GM12878 (cell line): ENCODE measurements at regions not wholly inside any gene's neighbourhood (a gene's known extent, or its start where the extent isn't known, plus 50 kb on each side); places are given as distances from the start of the nearest gene placed in this dataset.

Source experiments
- ATAC-seq: fragments of 200-7000 bp; cut with Tn5 transposase; 3 replicates; pipeline ENCODE4 v1.9.1; 2020; ENCODE audit warnings: mild to moderate bottlenecking, moderate library complexity
- BruUV-seq: library from RNA; stranded (reverse); fragments of 400-500 nt; replicated peaks from 2 replicates; lab custom pipeline; 2021; lab: Mats Ljungman, UMichigan
- CTCF ChIA-PET: fragments of 300-600 bp; sonication (Branson Sonifier 250); formaldehyde crosslinking; extraction: SDS; loops from one replicate; lab custom pipeline; 2021; ENCODE audit warnings: inconsistent platforms; lab: Yijun Ruan, JAX
- POLR2A ChIA-PET: fragments of 350-600 bp; formaldehyde crosslinking; extraction: SDS; loops from one replicate; lab custom pipeline; 2021; ENCODE audit warnings: inconsistent platforms; lab: Charles Lee
- RAD21 ChIA-PET: fragments of 300-600 bp; sonication (Branson Sonifier 250); formaldehyde crosslinking; loops from one replicate; lab custom pipeline; 2023; ENCODE audit warnings: antibody characterized with exemption; ENCODE audit not compliant: unreplicated experiment; lab: Charles Lee
- SMC1A ChIA-PET: fragments of 300-600 bp; sonication (Branson Sonifier 250); formaldehyde crosslinking; loops from one replicate; lab custom pipeline; 2023; ENCODE audit not compliant: unreplicated experiment, uncharacterized antibody; lab: Charles Lee
- DNase-seq: peaks from one replicate; pipeline ENCODE4 v3.0.0-alpha.2; 2011; ENCODE audit warnings: low read depth, low spot score
- FAIRE-seq: peaks from 3 replicates; lab custom pipeline; 2011; peaks lifted over from hg19 to GRCh38; lab: Jason Lieb, UNC
- H2AFZ ChIP-seq: 2 replicates; pipeline ENCODE4 v1.6.0; 2011; ENCODE audit warnings: low read depth, low read length, control low read depth; ENCODE audit not compliant: control insufficient read depth
- H3K27ac ChIP-seq: 2 replicates; pipeline ENCODE4 v1.5.1; 2011; ENCODE audit warnings: control low read depth; ENCODE audit not compliant: control insufficient read depth, insufficient read depth
- H3K27me3 ChIP-seq, 2 experiments: replicated peaks in 1 of 2; 2 replicates each; pipeline versions ENCODE4 v1.6.0 to v1.6.1; 2011; ENCODE audit warnings: low read length in 1 of 2; ENCODE audit not compliant: control insufficient read depth in 2 of 2, insufficient read depth in 2 of 2
- H3K36me3 ChIP-seq, 2 experiments: 2 replicates each; pipeline ENCODE4 v1.5.1; 2011; ENCODE audit warnings: low read length in 1 of 2; ENCODE audit not compliant: control insufficient read depth in 2 of 2, insufficient read depth in 2 of 2
- H3K4me1 ChIP-seq: 2 replicates; pipeline ENCODE4 v1.6.1; 2011; ENCODE audit warnings: mild to moderate bottlenecking, low read length, moderate library complexity, mixed read lengths; ENCODE audit not compliant: control insufficient read depth, insufficient read depth
- H3K4me2 ChIP-seq: 2 replicates; pipeline ENCODE4 v1.6.0; 2011; ENCODE audit warnings: control low read depth; ENCODE audit not compliant: control insufficient read depth, insufficient read depth
- H3K4me3 ChIP-seq: fragments of 200-600 bp; sonication (generic); 2 replicates; pipeline ENCODE4 v1.5.1; 2016
- H3K79me2 ChIP-seq: 2 replicates; pipeline ENCODE4 v1.6.0; 2011; ENCODE audit warnings: low read length; ENCODE audit not compliant: control insufficient read depth, insufficient read depth
- H3K9ac ChIP-seq: 2 replicates; pipeline ENCODE4 v1.8.0; 2011; ENCODE audit warnings: low read length, control low read depth, mixed read lengths; ENCODE audit not compliant: control insufficient read depth, insufficient read depth
- H3K9me3 ChIP-seq: replicated peaks from 3 replicates; pipeline ENCODE4 v1.5.1; 2011; ENCODE audit warnings: mild to moderate bottlenecking, low read length; ENCODE audit not compliant: control insufficient read depth, insufficient read depth
- H4K20me1 ChIP-seq: 2 replicates; pipeline ENCODE4 v1.6.0; 2011; ENCODE audit not compliant: control insufficient read depth, insufficient read depth
- BMI1 ChIP-seq: fragments of 450-650 bp; IDR thresholded peaks from 2 replicates; pipeline ENCODE4 v1.6.1; 2016; ENCODE audit warnings: mild to moderate bottlenecking, moderate library complexity, borderline replicate concordance
- IRF4 ChIP-seq: IDR thresholded peaks from 2 replicates; pipeline ENCODE4 v1.6.1; 2011; ENCODE audit warnings: low read depth, low read length
- MYB ChIP-seq: fragments of 150-350 bp; IDR thresholded peaks from 2 replicates; pipeline ENCODE4 v1.6.1; 2014; ENCODE audit warnings: mild to moderate bottlenecking, low read depth, low read length, borderline replicate concordance
- STAT3 ChIP-seq: IDR thresholded peaks from 2 replicates; pipeline ENCODE4 v1.6.1; 2011; ENCODE audit warnings: low read depth, low read length, improper control_type of control experiment
- TBL1XR1 ChIP-seq: IDR thresholded peaks from 2 replicates; pipeline ENCODE4 v1.6.1; 2012; ENCODE audit warnings: low read depth, low read length, improper control_type of control experiment
- TCF12 ChIP-seq: IDR thresholded peaks from 2 replicates; pipeline ENCODE4 v1.6.1; 2011; ENCODE audit warnings: low read depth, mild to moderate bottlenecking, low read length
- WGBS: methylation state at CpG from one replicate; pipeline ENCODE4 v1.1.6; 2016; ENCODE audit warnings: low lambda C conversion rate; ENCODE audit not compliant: insufficient replicate concordance, insufficient coverage; ENCODE audit errors: missing lambda C conversion rate; 5-methylcytosine and 5-hydroxymethylcytosine counted together
- in situ Hi-C: fragments of 300-500 bp; cut with MboI; formaldehyde crosslinking; loops from 9 replicates; pipeline ENCODE4 v1.14.3; 2018; ENCODE audit warnings: mixed read lengths
- intact Hi-C: fragments of 100-400 bp; cut with micrococcal nuclease; formaldehyde crosslinking; loops from one replicate; pipeline ENCODE4 v1.14.2; 2022; ENCODE audit not compliant: unreplicated experiment
- TF ChIP-seq, protein P1 (sequence below): IDR thresholded peaks from 2 replicates; pipeline ENCODE4 v1.6.1; 2011; ENCODE audit warnings: mild to moderate bottlenecking, low read depth, low read length, moderate library complexity; ENCODE audit not compliant: insufficient replicate concordance
- TF ChIP-seq, protein P2 (sequence below): IDR thresholded peaks from 2 replicates; pipeline ENCODE4 v1.6.1; 2012; ENCODE audit warnings: low read depth, low read length, improper control_type of control experiment

DNA sequence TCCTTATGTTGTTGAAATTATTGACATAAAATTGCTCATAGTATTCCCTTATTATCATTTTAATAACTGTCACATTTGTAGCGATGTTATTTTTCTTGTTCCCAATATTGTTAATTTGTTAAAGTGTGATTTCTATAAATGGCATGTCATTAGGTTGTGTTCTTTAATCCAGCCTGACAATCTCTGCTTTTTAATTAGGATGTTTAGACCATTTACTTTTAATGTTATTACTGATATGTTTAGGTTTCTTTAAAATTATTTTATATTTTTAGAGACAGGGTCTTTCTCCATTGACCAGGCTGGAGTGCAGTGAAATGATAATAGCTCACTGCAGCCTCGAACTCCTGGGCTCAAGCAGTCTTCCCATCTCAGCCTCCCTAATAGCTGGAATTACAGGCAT is 408.5 kb downstream of the DLEU7 start:
- H3K9me3 ChIP-seq: no peaks in the 10 kb centered on the region
- WGBS: 27% methylated on average over 2 of the region's 2 CpGs
- H2AFZ ChIP-seq: no peak overlapping the region
- TF ChIP-seq IRF4: no peak
- TF ChIP-seq, protein P1, sequence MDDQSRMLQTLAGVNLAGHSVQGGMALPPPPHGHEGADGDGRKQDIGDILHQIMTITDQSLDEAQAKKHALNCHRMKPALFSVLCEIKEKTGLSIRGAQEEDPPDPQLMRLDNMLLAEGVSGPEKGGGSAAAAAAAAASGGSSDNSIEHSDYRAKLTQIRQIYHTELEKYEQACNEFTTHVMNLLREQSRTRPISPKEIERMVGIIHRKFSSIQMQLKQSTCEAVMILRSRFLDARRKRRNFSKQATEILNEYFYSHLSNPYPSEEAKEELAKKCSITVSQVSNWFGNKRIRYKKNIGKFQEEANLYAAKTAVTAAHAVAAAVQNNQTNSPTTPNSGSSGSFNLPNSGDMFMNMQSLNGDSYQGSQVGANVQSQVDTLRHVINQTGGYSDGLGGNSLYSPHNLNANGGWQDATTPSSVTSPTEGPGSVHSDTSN: no peak
- TF ChIP-seq, protein P2, sequence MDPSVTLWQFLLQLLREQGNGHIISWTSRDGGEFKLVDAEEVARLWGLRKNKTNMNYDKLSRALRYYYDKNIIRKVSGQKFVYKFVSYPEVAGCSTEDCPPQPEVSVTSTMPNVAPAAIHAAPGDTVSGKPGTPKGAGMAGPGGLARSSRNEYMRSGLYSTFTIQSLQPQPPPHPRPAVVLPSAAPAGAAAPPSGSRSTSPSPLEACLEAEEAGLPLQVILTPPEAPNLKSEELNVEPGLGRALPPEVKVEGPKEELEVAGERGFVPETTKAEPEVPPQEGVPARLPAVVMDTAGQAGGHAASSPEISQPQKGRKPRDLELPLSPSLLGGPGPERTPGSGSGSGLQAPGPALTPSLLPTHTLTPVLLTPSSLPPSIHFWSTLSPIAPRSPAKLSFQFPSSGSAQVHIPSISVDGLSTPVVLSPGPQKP: no peak
- TF ChIP-seq TBL1XR1: no peak
- no peak for TF ChIP-seq TCF12
- no peak for TF ChIP-seq MYB
- no peak for TF ChIP-seq BMI1
- no peak for TF ChIP-seq STAT3
- no peaks in the 10 kb centered on the region for H4K20me1 ChIP-seq
- no peak overlapping the region for H3K9ac ChIP-seq
- H3K79me2 ChIP-seq: no peaks in the 10 kb centered on the region
- ChIA-PET CTCF (no interaction called here), POLR2A (no interaction called here), SMC1A (interaction anchor here (1.0 kb wide), 1 partner anchor 8 kb away, joined by 3 read pairs; no protein-coding TSS in a partner anchor), RAD21 (interaction anchor here (0.5 kb wide), 1 partner anchor 372 kb away, joined by 4 read pairs; no protein-coding TSS in a partner anchor)
- intact Hi-C loops: no loop called here
- H3K27ac ChIP-seq: no peak overlapping the region
- ATAC-seq (no peak), DNase-seq (no peak), FAIRE-seq (no peak)
- no TSS peak for BruUV-seq
- no peaks in the 10 kb centered on the region for H3K36me3 ChIP-seq
- H3K4me2 ChIP-seq: no peak overlapping the region
- H3K4me1 ChIP-seq: no peaks in the 10 kb centered on the region
- H3K27me3 ChIP-seq: no peaks in the 10 kb centered on the region
- no peak overlapping the region for H3K4me3 ChIP-seq
- in situ Hi-C loops: no loop called here
